Right hindlimb (tissue), 1 donor: ENCODE measurements at regions not wholly inside any gene's neighbourhood (a gene's known extent, or its start where the extent isn't known, plus 50 kb on each side); places are given as distances from the start of the nearest gene placed in this dataset.

Source experiments
- DNase-seq: peaks from one replicate; pipeline ENCODE4 v3.0.0-alpha.2; 2018

DNA sequence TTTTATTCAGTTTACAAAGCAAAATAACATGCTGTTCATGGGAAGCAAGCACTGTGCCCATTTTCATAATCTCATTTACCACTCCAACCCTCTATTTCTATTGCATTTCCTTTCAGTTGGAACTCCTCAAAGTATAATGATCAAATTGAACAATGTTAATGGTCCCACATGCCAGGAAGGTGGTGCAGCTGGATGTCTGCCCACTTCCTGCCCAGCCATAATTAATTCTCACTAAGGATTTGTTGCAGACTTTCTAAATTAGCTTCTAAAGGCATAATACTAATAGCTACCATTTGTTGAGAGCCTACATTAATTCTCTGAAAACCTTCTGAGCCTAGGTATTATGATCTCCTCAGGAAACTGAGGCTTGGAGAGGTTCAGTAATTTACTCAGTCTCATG lies 316.1 kb upstream of the TPM1 start:
- DNase-seq, result no peak

DNA sequence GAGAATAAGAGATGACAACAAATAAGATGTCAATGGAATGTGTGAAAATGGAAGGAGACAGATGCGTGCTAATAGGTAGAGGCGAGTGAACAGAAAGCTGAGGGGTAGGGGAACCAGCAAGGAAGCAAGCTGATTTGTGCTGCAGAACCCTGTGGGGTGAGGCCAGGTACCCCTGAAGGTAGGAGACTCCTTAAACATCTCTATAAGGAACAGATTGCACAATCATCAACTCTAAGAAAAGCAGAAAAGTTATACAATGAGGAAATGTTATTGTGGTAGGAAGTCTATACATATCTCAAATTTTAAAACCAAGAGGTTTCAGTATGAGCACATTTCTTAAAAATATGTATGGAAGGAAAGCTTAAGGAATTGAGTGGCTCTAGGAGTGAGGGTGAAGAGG lies 315.0 kb upstream of the TPM1 start:
- DNase-seq, result no peak

DNA sequence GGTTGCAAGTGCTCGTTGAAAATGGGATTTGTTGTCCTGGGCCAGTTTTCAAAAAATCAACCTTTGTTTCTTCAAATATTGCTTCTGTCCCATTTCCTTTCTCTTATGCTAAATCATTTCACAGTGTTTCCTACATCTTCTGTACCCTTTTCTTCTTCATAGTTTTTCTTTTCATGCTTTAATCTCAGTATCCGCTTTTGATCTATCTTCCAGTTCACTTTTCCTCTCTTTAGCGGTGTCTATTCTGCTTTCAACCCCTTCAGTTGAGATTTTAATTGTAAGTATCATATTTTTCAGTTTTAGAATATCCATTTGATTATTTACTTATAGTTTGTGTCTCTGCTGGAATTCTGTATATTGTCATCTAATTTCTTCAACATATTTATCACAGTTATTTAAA lies 311.7 kb upstream of the TPM1 start:
- DNase-seq, result no peak

DNA sequence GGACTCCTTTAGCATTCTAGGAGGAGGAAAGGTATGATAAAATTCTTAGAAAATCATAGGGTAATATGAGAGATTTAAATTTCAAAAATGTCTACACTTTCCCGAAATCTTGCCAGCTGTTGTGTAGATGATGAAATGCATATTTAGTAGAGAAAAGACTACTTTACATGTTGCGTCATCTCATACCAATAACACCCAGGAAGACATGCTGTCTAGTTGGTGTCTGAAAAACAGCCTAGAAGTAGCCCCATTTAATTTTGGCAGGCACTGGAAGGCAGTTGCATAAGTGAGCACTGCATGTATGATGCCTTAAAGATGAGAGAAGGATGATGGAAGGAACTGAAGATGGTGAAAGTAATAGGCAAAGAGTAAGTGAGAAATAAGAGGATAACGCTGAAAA lies 310.5 kb upstream of the TPM1 start:
- no peak for DNase-seq

DNA sequence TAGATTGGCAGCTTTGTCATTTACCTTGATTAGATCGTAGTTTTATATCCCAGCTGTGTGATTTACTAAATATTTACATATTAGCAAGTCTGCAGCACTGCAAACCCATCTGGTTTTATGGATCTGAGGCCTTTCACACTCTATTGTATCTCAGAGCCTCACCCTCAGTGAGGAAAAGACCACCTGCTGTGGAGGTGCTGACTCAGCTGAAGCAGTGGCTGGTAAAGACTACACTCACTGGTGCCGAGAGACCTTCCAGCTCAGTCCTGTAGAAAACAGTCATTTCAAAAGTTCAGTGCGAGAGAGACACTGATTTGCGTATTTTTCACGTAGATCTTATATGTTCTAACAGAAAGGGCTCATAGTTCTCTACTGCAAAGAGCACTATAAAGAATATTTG lies 307.8 kb upstream of the TPM1 start:
- no peak for DNase-seq

DNA sequence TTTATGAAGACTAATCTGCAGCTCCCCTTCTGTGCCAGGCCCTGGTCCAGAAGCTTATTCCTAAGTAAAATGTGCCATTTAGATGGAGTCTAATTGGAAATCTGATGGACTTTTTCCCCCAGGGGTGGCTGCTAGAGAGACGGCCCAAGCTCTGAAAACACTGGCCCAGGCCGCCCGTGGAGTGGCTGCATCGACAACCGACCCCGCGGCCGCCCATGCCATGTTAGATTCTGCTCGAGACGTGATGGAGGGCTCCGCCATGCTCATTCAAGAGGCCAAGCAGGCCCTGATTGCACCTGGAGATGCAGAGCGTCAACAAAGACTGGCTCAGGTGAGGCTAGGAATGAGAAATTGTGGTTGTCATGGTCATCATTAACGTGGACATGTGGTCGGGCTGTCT lies 305.8 kb upstream of the TPM1 start:
- DNase-seq, result no peak

DNA sequence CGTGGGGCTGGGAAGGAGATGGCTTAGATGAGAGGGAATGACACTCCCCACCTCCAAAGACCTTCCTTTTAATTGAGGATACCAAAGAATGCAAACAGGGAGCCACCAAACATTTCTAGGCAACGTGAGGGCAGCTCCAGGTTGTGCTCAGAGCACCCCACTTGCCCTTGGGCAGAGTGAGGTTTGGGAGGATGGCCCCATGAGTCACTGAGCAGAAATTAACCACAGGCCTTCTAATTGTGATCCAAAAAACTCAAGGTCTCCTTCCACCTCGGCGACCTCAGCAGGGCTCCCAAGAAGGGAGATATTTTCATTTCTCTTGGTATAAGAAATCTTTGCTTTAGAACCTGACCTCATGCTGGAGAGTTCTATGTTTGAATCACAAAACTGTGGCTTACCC lies 305.0 kb upstream of the TPM1 start:
- no peak for DNase-seq

DNA sequence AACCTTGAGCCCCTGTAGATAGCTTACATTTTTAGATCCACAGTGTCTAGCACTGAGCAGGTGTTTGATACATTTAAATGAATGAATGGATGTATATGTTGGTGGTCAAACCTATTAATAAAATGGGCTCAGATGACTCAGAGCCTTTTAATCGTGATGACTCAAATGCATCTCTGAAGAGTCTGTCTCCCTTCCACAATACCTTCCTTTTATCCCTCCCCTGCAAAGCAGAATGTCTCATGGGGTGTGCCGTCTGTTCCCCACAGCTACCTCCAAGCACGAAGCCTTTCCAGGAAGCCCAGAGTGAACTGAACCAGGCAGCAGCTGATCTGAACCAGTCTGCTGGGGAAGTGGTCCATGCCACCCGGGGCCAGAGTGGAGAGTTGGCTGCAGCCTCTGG lies 303.5 kb upstream of the TPM1 start:
- no peak for DNase-seq

DNA sequence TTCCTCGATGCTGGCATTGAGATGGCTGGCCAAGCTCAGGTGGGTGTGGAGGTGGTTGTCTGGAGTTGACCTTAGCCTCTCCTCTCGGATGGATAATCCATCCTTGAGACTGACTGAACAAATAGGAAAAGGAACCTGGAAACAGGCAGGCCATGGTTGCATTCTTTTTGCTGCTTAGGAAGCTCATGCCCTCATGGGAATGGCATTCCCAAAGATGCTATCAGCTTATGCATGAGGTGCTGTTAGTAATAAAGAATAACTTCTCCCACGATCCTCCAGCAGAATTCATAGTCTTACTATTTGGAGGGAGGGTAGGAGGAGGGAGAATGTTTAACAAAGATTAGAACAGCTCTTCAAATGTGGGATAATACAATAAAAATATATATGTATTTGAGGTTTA lies 303.0 kb upstream of the TPM1 start:
- DNase-seq, result no peak

DNA sequence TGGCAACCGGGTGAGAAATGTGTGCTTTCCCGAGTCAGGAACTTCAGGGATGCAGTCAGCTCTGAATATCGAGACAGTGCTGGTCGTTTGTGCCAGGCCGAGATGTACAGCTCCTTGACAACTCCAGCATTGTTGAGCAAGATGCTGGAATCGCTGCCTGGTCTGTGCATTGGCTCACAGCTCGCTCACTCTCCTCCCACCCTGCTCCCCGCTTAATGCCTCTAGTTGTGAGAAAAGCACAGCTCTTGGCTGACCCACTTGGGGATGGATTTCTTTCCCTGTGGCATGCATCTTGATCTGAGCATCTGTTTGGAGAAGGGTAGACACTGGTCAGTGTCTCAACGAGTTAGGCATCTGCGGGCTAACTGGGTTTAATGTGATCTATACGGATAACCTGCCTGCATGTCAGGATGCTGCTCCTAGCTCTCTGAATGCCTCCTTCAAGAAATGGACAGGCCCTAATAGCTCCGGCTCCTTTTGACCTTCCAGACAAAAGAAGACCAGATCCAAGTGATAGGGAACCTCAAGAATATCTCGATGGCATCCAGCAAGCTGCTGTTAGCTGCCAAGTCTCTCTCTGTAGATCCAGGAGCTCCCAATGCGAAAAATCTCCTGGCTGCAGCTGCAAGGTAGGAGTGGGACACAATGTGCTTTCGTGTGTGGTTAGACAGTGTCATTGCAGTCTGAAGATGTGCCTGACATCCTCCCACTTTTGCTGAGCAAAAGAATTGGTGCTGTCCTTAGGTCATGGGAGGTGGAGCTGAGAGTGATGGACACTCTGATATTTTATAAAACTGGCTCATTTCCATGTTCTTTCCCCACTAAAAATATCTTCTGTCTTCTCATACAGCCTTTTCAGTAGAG lies 302.2 kb upstream of the TPM1 start:
- no peak for DNase-seq

DNA sequence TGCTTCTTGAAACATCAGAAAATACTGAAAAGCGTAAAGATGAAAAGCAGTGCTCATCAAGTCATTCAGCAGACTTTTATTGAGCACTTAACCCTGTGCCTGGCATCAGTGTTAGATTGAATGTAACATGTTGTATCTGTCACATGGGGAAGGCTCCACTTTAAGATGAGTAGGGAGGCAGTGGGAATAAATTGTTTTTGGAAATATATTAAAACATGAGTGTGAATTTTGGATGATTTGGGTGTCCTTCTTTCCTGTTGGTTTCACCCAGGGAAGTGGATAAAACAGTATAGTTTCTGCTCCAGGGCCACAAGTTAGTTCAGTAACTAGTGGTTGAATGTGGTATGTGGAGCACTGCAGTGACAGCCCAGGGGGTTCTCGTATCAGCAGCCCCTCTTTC lies 301.4 kb upstream of the TPM1 start:
- DNase-seq, result no peak

DNA sequence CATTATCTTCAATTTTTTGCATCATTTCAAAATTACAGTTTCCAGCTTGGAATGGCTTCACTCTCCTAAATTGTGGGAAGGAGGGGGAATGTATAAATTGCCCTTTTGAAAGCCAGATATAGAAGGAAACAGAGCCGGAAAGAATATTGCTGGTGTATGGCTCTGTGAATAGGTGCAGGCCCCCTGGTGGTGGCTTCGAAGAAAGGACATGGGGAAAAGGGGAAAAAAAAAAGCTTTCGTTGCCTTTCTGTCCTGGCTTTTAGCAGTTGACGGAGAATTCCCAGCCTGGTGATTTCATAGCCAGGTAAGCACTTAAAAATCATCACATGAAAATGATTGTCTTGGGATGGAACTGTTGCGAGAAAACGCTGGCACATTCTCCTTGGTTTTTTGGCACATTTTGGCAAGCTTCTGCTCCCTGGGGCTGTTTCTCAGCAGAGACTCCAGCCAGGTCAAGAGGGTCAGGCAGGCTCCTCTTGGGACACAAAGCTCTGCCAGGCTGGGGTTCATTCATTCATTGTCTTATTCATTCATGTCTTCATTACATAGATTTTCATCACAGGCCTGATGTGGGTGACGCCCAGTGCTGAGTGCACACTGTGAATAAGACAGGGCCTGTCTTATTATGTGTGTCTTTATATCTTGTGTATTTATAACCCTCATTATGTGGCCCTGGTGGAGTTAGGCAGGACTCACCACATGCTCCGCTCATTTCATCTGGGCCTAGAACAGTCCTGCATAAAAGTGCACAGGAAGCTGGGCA lies 300.0 kb upstream of the TPM1 start:
- DNase-seq, result peak; percentile 69

DNA sequence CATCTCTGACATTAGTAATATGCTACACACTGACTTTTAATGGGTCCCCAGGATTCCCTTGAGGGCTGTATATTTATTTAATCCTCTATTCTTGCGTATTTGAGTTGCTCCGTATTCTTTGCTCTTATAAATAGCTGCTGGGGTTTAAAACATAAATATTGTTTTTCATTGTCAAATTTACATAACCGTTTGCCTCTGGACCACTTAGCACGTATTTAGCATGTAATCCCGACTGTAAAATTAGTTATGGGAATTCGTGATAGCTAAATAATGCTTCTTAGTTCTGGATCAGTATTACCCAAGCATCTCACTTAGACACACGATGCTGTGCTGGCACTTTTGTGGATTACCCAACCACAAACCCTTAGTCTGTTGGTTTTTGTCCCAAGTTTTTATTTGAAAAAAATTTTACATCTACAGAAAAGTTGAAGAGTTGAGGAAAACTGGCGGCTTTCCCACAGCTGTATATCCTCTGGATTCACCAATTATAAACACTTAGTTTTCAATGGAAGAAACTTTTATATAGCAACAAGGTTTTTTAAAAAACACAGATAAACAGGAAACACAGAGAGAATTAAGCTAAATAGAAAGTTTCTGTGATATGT lies 296.8 kb upstream of the TPM1 start:
- DNase-seq, result no peak

DNA sequence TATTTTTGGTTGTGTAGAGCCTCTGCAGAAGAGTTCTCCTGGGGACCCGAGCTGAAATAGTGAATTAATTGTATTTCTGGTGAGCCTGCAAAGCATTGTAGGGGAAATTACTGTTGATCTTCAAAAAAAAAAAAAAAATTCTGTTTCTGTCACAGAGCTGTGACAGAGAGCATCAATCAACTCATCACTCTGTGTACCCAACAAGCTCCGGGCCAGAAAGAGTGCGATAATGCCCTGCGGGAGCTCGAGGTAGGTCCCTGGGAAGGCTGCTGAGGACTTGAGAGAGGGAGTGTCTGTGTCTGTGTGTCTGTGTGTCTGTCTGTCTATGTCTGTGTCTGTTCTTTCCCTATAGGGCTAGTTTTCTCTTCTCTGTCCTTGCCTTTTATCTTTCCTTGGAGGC lies 294.4 kb upstream of the TPM1 start:
- no peak for DNase-seq

DNA sequence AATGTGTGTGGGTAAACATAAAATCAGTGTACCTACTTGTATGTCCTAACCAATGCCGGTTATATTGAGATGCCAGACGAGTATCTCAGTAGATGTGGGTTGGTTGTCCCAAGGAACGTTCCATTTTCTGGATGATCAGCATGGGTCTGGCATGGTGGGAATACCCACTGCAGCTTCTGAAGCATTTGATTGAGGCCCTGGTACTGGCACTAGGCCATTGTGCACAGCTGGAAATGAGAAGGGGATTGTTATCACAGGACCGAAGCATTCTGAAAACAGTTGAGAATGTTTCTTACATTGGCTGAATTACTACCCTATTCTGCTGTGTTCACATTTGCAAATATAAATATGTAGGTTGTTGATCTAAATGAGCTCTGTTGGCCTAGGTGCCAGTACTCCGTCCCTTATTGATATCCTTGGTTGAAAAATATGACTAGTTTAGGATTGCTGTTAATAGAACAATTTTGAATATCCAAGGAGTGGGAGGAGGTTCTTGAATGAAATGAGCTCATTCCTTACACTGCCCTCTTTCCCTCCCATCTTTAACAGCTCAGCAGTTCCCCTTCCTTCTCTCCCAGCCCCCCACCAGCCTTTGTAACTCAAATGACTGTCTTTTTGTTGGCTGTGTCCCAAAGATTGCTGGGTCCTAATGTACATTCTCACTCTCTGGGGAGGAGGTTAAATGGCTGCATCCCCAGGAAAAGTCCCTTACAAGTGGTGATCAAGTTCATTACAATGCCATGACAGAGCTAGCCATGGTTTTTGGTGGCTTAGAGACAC lies 293.3 kb upstream of the TPM1 start:
- DNase-seq, result peak; percentile 42

DNA sequence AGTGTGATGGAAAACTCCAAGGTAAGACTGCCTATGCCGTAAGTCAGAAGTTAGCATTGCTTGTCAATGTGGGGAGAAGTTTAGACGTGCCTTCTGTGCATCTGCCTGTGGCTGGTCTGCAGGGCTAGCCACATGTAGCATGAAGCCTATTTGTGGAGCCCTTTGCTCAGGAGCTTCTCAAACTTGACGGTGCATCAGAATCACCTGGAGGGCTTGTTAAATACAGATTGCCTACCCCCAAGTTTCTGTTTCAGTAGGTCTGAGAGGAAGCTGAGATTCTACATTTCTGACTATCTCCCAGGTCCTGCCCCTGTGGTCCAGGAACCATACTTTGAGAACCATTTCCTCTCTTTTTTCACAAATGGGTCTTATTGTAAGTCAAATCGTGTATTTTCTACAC lies 292.1 kb upstream of the TPM1 start:
- DNase-seq, result no peak

DNA sequence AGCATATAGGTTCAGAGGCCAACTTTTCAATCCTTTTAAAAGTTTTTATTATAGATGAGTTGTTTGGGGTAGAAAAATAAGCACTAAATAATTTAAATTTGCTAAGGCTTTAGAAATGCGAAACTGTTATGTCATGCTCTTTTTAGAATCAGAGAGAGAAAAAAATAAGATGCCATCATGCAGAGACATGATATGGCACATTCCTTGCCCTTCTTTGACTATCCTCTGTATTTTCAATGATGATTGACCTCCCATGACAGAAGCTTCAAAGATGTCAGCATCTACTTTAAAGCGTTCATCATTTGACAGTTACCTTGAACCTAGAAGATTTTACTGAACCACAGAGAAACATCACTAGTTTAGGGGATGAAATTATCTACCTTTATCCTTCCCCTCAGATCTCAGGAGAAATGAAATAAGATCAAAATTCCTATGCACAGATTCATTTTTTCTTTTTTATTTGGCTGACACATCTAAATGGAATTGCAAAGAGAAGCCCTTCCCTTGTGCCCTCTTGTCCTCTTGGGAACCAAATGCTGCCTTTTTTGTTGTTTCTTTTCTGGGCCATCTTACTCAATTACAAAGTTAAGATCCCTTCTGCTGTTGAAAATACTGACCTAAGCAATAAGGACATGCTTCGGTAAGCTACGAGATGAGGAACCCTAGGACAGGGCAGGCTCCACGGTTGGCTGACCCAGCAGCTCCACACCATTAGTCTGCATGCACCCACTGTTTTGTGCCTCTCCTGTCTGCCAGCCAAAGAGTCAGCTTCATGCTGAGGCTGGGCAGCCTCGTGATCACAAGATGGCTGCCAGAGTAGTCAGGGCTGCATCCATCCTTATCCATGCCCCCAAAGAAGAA lies 289.7 kb upstream of the TPM1 start:
- no peak for DNase-seq

DNA sequence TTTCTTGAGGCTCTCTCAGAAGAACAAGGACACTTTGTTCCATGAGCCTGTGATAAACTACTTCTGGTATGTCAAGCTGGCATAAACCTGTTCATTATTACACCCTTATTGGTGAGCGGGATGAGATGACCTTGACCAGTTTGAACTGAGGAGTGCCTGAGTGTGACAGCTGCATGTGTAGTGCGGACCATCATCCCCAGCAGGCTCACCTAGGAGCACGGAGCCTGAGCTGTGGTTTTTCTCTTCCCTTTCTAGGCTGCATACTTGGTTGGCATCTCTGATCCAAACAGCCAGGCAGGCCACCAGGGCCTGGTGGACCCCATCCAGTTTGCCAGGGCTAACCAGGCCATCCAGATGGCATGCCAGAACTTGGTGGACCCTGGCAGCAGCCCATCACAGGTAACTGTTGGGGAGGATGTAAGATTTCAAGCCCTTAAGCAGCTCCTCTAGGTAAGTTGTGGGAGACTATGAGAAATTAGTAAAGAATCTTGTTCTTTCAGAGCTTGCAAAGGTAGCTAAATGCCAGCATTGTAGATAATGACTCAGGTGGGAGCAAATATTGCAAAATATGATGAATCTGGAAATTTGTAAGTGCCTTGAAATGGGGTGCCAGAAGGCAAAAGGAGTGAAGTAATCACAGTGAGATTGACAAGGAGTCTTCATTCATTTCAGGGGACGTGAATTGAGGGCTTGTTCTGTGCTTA lies 288.9 kb upstream of the TPM1 start:
- DNase-seq, result no peak

DNA sequence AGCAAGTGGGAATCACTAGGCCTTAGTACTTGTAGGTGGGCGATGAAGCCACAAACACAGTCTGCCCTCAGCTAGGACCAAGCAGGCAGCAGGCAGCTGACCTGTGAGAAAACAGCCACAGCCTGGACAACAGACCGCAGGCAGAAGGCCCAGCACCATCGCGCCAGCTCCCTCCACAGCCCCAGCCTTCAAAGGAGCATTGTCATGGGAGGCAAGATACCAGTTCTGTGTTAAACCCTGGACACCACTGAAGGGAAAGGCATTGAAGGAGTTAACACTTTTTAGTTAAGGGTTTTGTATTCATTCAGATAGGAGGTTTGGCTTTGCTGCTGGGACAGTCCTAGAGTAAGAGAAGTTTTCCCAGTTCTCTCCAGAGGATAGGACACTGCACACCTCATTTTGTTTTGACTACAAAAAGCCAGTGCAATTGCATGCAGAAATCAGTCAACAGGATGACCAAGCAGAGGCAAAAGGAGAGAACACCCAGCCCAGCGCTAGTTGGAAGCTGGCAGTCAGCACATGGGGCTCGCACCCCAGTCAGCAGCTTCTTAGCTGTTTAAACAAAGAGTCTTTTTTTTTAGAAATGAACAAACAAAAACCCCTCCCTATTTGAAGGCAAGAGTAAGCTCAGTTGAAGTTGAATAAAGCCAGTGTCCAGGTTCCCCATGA lies 286.1 kb upstream of the TPM1 start:
- no peak for DNase-seq

DNA sequence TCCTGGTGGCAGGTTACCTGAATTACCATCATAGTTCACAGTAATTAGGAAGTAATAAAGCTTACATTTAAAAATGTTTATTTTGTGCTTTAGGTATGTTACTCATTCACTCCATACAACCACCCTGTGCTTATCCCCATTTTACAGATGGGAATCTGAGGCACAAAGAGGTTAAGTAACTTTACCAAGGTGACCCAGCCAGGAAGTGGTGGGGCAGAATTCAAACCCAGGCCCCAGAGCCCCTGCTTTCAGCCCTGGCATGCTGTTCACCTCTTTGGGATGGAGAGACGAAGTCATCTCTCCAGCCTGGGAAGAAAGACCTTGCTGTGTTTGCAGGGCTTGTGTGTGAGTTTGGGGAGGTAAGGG lies 285.6 kb upstream of the TPM1 start:
- DNase-seq, result no peak

DNA sequence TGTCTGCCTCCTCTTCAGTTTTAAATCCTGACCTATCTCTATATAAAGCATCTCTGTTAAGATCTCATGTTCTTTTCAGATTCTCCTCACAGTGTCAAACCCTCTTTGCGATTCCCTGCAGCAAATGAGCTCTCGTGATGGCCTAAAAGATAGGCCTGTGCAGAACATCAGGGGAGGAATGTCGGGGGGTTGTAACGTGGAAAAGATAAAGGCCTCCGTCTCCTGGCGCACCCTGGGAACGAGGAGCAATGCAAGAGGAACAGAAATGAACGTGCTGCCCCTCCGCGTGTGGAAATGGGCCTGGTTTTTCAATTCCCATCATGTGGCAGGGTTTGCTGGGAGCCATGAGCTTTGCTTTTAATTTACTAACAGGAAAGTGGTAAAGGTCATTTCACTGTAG lies 285.0 kb upstream of the TPM1 start:
- DNase-seq, result no peak
